Mesendoderm (in vitro differentiated cells): ENCODE measurements at regions not wholly inside any gene's neighbourhood (a gene's known extent, or its start where the extent isn't known, plus 50 kb on each side); places are given as distances from the start of the nearest gene placed in this dataset. TPM values are rescaled to one million over a fixed set of nuclear protein-coding genes. Genes with fewer than 3 reads are reported as not detected.

ENCODE experiments used
- DNase-seq: peaks from one replicate; pipeline ENCODE4 v3.0.0; 2013
- H2AK5ac ChIP-seq: 2 replicates; pipeline ENCODE4 v1.6.1; 2013; ENCODE audit warnings: low read length, inconsistent platforms
- H2BK120ac ChIP-seq: 2 replicates; pipeline ENCODE4 v1.6.1; 2013; ENCODE audit warnings: low read depth, mild to moderate bottlenecking, low read length, moderate library complexity, mixed read lengths
- H2BK15ac ChIP-seq: replicated peaks from 2 replicates; pipeline ENCODE4 v1.6.1; 2013; ENCODE audit warnings: low read depth, mild to moderate bottlenecking, moderate library complexity
- H2BK5ac ChIP-seq: 2 replicates; pipeline ENCODE4 v1.6.1; 2013; ENCODE audit warnings: low read length, inconsistent platforms
- H3K18ac ChIP-seq: 2 replicates; pipeline ENCODE4 v1.6.1; 2013; ENCODE audit warnings: mild to moderate bottlenecking, low read length, mixed read lengths
- H3K23ac ChIP-seq: one replicate; pipeline ENCODE4 v1.6.1; 2013; ENCODE audit warnings: low read length
- H3K27ac ChIP-seq: 2 replicates; pipeline ENCODE4 v1.5.1; 2013; ENCODE audit warnings: low read depth, mild to moderate bottlenecking, inconsistent platforms, low read length, moderate library complexity
- H3K27me3 ChIP-seq: 2 replicates; pipeline ENCODE4 v1.6.1; 2013; ENCODE audit warnings: low read length, control low read depth, mild to moderate bottlenecking, inconsistent platforms; ENCODE audit not compliant: insufficient read depth, poor library complexity
- H3K36me3 ChIP-seq: 2 replicates; pipeline ENCODE4 v1.6.1; 2013; ENCODE audit warnings: low read length, inconsistent platforms; ENCODE audit not compliant: control insufficient read depth, insufficient read depth
- H3K4ac ChIP-seq: one replicate; pipeline ENCODE4 v1.6.1; 2013; ENCODE audit warnings: low read depth, mild to moderate bottlenecking, low read length, moderate library complexity
- H3K4me1 ChIP-seq: 2 replicates; pipeline ENCODE4 v1.6.1; 2013; ENCODE audit warnings: low read depth, low read length, inconsistent platforms; ENCODE audit not compliant: control insufficient read depth
- H3K4me2 ChIP-seq: 2 replicates; pipeline ENCODE4 v1.6.1; 2013; ENCODE audit warnings: low read length
- H3K4me3 ChIP-seq: 2 replicates; pipeline ENCODE4 v1.5.1; 2013; ENCODE audit warnings: mild to moderate bottlenecking, low read length
- H3K56ac ChIP-seq: one replicate; pipeline ENCODE4 v1.6.1; 2013; ENCODE audit warnings: low read length
- H3K79me1 ChIP-seq: 2 replicates; pipeline ENCODE4 v1.6.1; 2013; ENCODE audit warnings: low read length, inconsistent platforms
- H3K79me2 ChIP-seq: 2 replicates; pipeline ENCODE4 v1.6.1; 2013; ENCODE audit warnings: mild to moderate bottlenecking, low read length; ENCODE audit not compliant: control insufficient read depth, insufficient read depth
- H3K9ac ChIP-seq: 2 replicates; pipeline ENCODE4 v1.6.1; 2013; ENCODE audit warnings: low read length, inconsistent platforms
- H4K5ac ChIP-seq: one replicate; pipeline ENCODE4 v1.6.1; 2013; ENCODE audit warnings: low read length
- H4K8ac ChIP-seq: one replicate; pipeline ENCODE4 v1.6.1; 2013; ENCODE audit warnings: low read depth, mild to moderate bottlenecking, control low read depth, low read length, moderate library complexity
- WGBS: extraction: QIAGEN DNeasy Blood & Tissue Kit; methylation state at CpG from one replicate; pipeline ENCODE4 v1.1.7; 2013; ENCODE audit warnings: low lambda C conversion rate, missing lambda C conversion rate; ENCODE audit not compliant: insufficient coverage; ENCODE audit errors: extremely low coverage; 5-methylcytosine and 5-hydroxymethylcytosine counted together
- small RNA-seq: library from polyadenylated mRNA; stranded (forward); fragments of <200 nt; extraction: miRNeasy Mini kit (QIAGEN cat#:217004); gene quantifications from one replicate; pipeline ENCODE3, GENCODE V24; 2013; ENCODE audit not compliant: insufficient read depth

GRCh38 chr13:75915066-75915465 lies 278.9 kb downstream of the LMO7 start:
- no peaks in the 10 kb centered on the region for H3K27me3 ChIP-seq
- no peak for DNase-seq

GRCh38 chr13:75913925-75914324 lies 277.8 kb downstream of the LMO7 start:
- no peaks in the 10 kb centered on the region for H3K4me1 ChIP-seq
- no peak overlapping the region for H2BK120ac ChIP-seq
- H3K23ac ChIP-seq: no peak overlapping the region
- no peak overlapping the region for H4K8ac ChIP-seq
- H3K4me2 ChIP-seq: no peak overlapping the region
- no peak overlapping the region for H4K5ac ChIP-seq
- no peaks in the 10 kb centered on the region for H3K36me3 ChIP-seq
- no peak overlapping the region for H3K4me3 ChIP-seq
- no peak overlapping the region for H3K18ac ChIP-seq
- no peak overlapping the region for H2AK5ac ChIP-seq
- no peak overlapping the region for H3K9ac ChIP-seq
- H2BK15ac ChIP-seq: no peak overlapping the region
- H3K27ac ChIP-seq: no peak overlapping the region
- no CpG with 5 or more reads among the region's 5 CpGs for WGBS
- H3K27me3 ChIP-seq: no peaks in the 10 kb centered on the region
- no peak for DNase-seq
- H2BK5ac ChIP-seq: no peak overlapping the region
- no peaks in the 10 kb centered on the region for H3K79me2 ChIP-seq
- no peak overlapping the region for H3K4ac ChIP-seq
- no peaks in the 10 kb centered on the region for H3K79me1 ChIP-seq
- no peak overlapping the region for H3K56ac ChIP-seq

More at GRCh38 chr13:75915066-75915465, 278.9 kb downstream of the LMO7 start:
- Histone ChIP-seq H2BK120ac (no peak overlapping the region), H3K36me3 (no peaks in the 10 kb centered on the region), H3K9ac (no peak overlapping the region), H3K79me2 (no peaks in the 10 kb centered on the region), H3K79me1 (no peaks in the 10 kb centered on the region), H3K56ac (no peak overlapping the region), H3K4me2 (no peak overlapping the region), H3K4ac (no peak overlapping the region), H4K5ac (no peak overlapping the region), H2AK5ac (no peak overlapping the region), H3K18ac (no peak overlapping the region), H2BK5ac (no peak overlapping the region), H3K27ac (no peak overlapping the region), H2BK15ac (no peak overlapping the region), H3K4me3 (no peak overlapping the region), H3K4me1 (no peaks in the 10 kb centered on the region), H3K23ac (no peak overlapping the region), H4K8ac (no peak overlapping the region)

GRCh38 chr13:75910591-75910990 lies 274.5 kb downstream of the LMO7 start:
- Histone ChIP-seq H3K79me2 (no peaks in the 10 kb centered on the region), H3K23ac (no peak overlapping the region), H3K18ac (no peak overlapping the region), H4K8ac (no peak overlapping the region), H2BK15ac (no peak overlapping the region), H3K4ac (no peak overlapping the region), H2BK120ac (no peak overlapping the region), H3K27ac (no peak overlapping the region), H3K56ac (no peak overlapping the region), H3K4me3 (no peak overlapping the region), H3K9ac (no peak overlapping the region), H3K79me1 (no peaks in the 10 kb centered on the region), H2AK5ac (no peak overlapping the region), H2BK5ac (no peak overlapping the region), H3K4me1 (peaks cover 2% of the 10 kb centered on the region), H3K4me2 (no peak overlapping the region), H3K36me3 (no peaks in the 10 kb centered on the region), H3K27me3 (no peaks in the 10 kb centered on the region), H4K5ac (no peak overlapping the region)
- no peak for DNase-seq
- no CpG with 5 or more reads among the region's 2 CpGs for WGBS

Small RNA genes lying in the stretch of these regions (small RNA-seq; reads per million reads assigned to genes)
- gene RN7SL571P: not detected
